ENCODE measurements at regions not wholly inside any gene's neighbourhood (a gene's known extent, or its start where the extent isn't known, plus 50 kb on each side); places are given as distances from the start of the nearest gene placed in this dataset.

DNA sequence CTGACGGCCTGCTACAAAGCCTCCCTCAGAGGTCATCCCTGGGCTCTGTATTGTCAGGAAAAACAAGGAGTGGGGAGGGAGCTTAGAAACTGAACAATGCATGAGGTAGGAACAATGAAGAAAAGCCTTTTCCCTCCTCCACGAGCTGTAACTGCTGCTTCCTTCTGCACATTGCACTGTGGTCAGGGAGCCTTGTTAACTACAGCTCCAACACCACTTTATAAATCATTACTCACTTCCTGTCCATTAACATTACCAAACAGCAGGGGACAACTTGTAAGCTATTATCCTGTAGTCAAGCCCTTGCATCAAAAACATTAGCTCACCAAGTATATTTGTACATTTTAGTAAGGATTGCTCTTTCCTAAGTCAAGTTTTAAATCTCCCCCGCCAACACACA is 336.0 kb upstream of the NR5A2 start:
- DNase-seq (ENCODE audit: low read depth in 2 of 2), result no peak

- DNase-seq (ENCODE audit: low read depth in 2 of 2), result no peak
Measured at GRCh38 chr1:199693724-199694123, 333.8 kb upstream of the NR5A2 start.

- no peak for DNase-seq (ENCODE audit: low read depth in 2 of 2)
Measured at GRCh38 chr1:199696225-199696624, 331.3 kb upstream of the NR5A2 start.

- DNase-seq (ENCODE audit: low read depth in 2 of 2), result no peak
Measured at GRCh38 chr1:199698222-199698621, 329.3 kb upstream of the NR5A2 start.

DNA sequence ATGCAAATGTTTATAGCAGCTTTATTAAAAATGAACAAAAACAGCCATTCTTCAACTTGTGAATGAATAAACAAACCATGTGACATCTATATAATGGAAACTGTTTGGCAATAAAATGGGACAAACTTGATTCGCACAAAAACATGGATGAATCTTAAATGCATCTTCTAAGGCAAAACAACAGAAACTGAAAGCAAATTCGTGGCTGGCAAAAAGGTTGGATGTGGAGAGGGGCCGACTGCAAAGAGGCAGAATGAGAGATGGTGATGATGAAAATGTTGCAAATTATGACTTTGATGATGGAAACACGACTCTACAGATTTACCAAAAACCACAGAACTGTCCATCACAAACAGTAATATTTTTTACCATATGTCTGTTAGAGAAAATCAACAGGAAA is 327.0 kb upstream of the NR5A2 start:
- no peak for DNase-seq (ENCODE audit: low read depth in 2 of 2)

GRCh38 chr1:199701726-199702125 is 325.8 kb upstream of the NR5A2 start:
- no peak for DNase-seq (ENCODE audit: low read depth in 2 of 2)

- DNase-seq (ENCODE audit: low read depth in 2 of 2), result no peak
Measured at GRCh38 chr1:199704231-199704630, 323.3 kb upstream of the NR5A2 start.

GRCh38 chr1:199705825-199706224 is 321.7 kb upstream of the NR5A2 start:
- DNase-seq (ENCODE audit: low read depth in 2 of 2), result no peak

GRCh38 chr1:199706826-199707606 is 320.5 kb upstream of the NR5A2 start:
- no peak for DNase-seq (ENCODE audit: low read depth in 2 of 2)

GRCh38 chr1:199710974-199711373 is 316.5 kb upstream of the NR5A2 start:
- no peak for DNase-seq (ENCODE audit: low read depth in 2 of 2)

GRCh38 chr1:199716729-199717128 is 310.8 kb upstream of the NR5A2 start:
- no peak for DNase-seq (ENCODE audit: low read depth in 2 of 2)

DNA sequence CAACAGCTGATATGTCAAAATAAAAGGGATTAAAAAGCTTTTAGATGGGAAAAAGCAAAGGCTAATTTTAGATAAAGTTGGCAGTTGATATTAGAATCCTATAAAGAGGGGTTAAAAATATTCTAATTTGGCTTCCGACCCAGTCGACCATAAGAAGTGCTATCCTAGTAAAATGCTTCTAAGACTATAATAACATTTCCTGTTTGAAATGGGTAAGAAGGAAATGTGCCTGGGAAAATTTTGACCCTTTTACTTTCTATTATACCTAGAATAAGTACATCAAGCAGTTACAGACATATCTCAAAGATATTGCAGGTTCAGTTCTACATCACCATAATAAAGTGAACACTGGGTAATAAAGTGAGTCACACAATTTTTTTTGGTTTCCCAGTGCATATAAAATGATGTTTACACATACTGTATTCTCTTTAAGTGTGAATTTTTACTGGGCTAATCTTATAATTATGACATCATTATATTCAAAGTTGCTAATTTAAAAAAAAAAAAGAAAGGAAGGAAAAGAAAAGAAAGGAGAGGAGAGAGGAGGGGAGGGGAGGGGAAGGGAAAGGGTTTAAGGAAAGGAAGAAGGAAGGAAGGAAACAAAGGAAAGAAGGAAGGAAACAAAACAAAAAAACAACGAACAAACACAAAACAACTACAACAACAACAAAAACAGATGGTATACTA is 308.2 kb upstream of the NR5A2 start:
- no peak for DNase-seq (ENCODE audit: low read depth in 2 of 2)

DNA sequence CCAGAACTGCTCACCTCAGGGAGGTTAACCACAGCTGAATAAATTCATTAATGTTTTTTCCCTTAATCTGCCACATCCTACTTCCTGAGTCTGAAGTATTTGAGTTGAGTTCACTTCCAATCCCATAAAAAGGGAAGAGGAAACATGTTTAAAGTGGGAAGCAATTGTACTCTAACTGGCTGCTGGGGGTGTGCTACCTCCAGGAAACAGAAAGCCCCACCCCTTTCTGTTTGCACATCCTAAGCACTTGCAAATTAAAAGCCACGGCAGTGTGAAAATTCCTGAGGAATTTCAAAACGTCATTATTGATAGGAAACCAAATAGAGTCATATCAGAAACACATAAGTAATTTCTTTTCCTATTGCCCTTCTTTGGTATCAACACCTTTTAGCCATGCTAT is 307.0 kb upstream of the NR5A2 start:
- no peak for DNase-seq (ENCODE audit: low read depth in 2 of 2)

DNA sequence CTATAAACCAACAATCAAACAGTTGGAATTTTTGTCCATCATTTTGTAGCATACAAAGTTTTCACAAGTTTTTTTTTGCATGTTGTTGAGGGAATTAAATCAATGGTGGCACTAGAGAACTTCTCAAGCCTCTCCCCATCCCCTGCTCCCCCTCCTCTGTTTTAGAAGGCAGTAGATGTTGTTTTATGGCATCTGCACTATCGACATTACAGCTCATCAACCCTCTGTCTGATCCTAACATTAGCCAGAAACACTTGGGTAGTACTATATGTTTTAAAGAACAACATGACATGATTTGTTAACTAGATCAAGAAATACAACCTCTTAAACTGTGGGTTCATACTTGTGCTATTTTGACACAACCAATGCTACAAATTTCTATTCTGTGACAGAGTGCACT is 306.5 kb upstream of the NR5A2 start:
- no peak for DNase-seq (ENCODE audit: low read depth in 2 of 2)

DNA sequence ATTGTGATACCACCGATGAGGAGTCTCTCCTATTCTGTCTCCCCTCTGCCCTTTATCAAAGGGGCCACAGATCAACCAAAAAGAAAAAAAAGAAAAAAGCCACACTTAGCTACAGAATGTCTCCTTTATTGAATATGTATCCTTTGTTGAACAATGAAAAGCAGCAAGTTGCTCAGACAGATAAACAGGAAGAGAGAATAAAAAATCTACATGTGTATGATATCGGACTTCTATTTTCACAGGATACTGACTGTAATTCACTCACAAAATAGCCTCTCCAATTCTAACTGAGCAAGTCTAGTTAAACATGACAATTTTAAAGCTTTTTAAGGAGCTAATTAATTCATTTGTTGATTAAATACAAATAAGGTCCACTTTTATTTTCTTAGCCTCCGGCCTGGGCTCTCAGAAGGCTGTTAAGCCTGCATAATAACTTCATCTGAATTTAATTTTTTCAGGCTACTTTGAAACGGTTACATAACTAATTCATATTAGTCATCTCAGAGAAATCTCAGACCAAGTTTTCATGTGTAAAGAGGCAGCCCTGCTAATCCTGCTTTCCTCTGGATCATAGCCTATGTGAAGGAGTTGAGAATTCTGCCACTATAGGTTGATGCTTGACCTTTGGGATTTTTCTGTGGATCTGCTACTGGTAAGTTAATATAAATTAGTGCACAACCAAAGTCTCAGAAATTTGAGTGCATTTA is 304.1 kb upstream of the NR5A2 start:
- no peak for DNase-seq (ENCODE audit: low read depth in 2 of 2)

- no peak for DNase-seq (ENCODE audit: low read depth in 2 of 2)
Measured at GRCh38 chr1:199724049-199724448, 303.5 kb upstream of the NR5A2 start.

GRCh38 chr1:199725002-199725565 is 302.4 kb upstream of the NR5A2 start:
- no peak for DNase-seq (ENCODE audit: low read depth in 2 of 2)

DNA sequence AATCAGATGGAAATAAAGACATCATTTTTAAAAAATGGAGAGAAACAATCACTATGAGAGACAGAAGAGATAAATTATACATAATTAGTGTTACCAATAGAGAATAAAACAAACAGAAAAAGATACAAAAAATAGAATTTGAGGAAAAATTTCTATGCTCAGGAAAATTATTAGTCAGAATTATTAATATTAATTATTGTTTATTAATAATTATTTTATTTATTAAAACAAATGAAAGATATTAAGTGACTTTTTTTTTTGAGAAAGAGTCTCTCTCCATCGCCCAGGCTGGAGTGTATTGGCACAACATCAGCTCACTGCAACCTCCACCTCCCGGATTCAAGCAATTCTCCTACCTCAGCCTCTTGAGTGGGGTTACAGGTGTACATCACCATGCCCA is 299.8 kb upstream of the NR5A2 start:
- no peak for DNase-seq (ENCODE audit: low read depth in 2 of 2)

- no peak for DNase-seq (ENCODE audit: low read depth in 2 of 2)
Measured at GRCh38 chr1:199728345-199728744, 299.2 kb upstream of the NR5A2 start.

DNA sequence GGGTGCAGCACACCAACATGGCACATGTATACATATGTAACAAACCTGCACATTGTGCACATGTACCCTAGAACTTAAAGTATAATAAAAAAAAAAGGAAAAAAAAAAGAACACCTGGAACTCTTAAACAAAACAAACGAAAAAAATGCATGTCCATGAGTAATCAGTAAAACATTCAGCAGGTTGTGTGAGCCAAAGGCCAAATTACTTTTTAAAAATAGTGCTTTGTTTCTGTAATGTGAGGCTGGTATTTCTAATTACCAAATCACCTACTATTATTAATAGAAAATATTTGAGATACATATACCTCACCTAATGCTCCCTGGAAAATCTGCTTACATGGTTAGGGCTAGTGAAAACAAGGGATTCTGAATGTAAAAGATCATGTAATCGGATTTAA is 294.4 kb upstream of the NR5A2 start:
- no peak for DNase-seq (ENCODE audit: low read depth in 2 of 2)

DNA sequence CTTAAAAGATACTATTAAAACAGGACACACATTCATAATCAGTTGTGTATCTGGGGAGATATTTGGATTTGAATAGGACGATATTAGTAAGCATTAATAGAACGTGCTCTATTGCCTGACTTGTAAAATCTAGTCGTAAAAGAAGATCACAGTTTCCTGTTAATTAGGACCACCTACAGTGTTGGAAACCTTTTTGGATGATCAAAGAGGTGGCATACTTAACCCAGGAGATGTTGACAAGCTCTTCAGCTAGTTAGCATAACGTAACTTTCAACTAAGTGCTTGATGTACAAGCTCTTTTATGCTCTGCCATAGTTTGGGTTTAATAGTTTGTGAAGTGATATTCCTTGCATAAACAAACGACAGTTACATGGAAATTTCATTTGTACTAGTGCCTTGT is 293.3 kb upstream of the NR5A2 start:
- no peak for DNase-seq (ENCODE audit: low read depth in 2 of 2)

- DNase-seq (ENCODE audit: low read depth in 2 of 2), result no peak
Measured at GRCh38 chr1:199735660-199736059, 291.9 kb upstream of the NR5A2 start.

GRCh38 chr1:199736646-199737045 is 290.9 kb upstream of the NR5A2 start:
- DNase-seq (ENCODE audit: low read depth in 2 of 2), result no peak
